ENCODE measurements at regions not wholly inside any gene's neighbourhood (a gene's known extent, or its start where the extent isn't known, plus 50 kb on each side); places are given as distances from the start of the nearest gene placed in this dataset.

- Mint-ChIP-seq H3K36me3 (ENCODE audit: low read depth) (no peaks in the 10 kb centered on the region; the same call in 1 of the 2 replicates), H3K9me3 (peaks cover 15% of the 10 kb centered on the region; the same call in 1 of the 2 replicates), H3K27me3 (ENCODE audit: insufficient read depth) (peaks cover 34% of the 10 kb centered on the region), H3K27ac (no peak overlapping the region), H3K4me1 (ENCODE audit: low read depth) (no peaks in the 10 kb centered on the region), H3K4me3 (no peak overlapping the region)
- no peak for DNase-seq
- TF ChIP-seq CTCF (IDR thresholded peaks at IDR 0.05) = no peak
Observed at GRCh38 chr6:3551716-3552511, 95.1 kb upstream of the SLC22A23 start.

DNA sequence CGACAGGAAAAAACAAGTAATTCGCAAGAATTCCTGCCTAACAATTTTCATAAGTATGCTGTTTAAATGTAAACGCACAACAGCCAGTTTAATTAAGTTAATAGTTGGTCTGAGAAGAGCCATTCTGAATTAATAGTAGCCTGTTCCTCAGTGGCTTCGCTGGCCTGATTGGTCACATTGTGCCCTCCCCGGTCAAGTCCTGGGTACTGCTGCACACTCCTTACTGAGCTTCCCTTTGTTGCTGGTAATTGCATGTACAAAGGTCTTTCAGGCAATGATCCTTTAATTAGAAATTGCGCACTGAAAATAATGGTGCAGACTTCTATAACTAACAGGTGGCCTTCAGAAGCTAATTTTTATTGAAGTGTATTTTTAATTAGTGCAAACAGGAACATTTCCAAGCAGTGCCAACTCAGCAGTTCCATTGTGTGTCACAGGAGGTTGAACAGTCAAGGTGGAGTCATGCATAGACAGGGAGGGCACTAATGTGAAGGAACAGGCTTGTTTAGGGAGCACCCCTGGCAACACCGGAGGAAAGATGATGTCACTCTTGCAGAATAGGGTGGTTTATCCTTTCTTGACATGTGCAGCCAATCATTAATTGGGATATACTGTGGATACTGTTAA lies 92.6 kb upstream of the SLC22A23 start:
- H3K36me3 Mint-ChIP-seq (ENCODE audit: low read depth) = no peaks in the 10 kb centered on the region; the same call in 1 of the 2 replicates

DNA sequence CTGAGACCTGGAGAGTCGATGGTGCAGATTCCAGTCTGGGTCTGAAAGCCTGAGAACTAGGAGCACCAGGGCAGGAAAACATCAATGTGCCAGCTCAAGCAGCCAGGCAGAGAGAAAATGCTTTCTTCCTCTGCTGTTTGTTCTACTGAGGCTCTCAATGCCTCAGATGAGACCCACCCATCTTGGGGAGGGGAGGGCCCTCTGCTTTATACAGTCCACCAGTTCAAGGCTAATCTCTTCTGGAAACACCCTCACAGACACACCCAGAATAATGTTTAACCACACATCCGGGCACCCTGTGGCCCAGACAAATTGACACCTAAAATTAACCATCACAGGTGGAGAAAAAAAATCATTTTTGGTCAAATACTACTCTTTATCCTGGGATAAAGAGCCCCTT lies 89.3 kb upstream of the SLC22A23 start:
- peaks cover 38% of the 10 kb centered on the region for H3K27me3 Mint-ChIP-seq (ENCODE audit: insufficient read depth)
- H3K4me1 Mint-ChIP-seq (ENCODE audit: low read depth) = no peaks in the 10 kb centered on the region
- no peak for TF ChIP-seq CTCF (IDR thresholded peaks at IDR 0.05)
- DNase-seq = no peak
- no peaks in the 10 kb centered on the region; the same call in 1 of the 2 replicates for H3K9me3 Mint-ChIP-seq
- H3K4me3 Mint-ChIP-seq = no peak overlapping the region
- H3K27ac Mint-ChIP-seq = no peak overlapping the region
- no peaks in the 10 kb centered on the region for H3K36me3 Mint-ChIP-seq (ENCODE audit: low read depth)

More for the DNA sequence above, 92.6 kb upstream of the SLC22A23 start:
- Mint-ChIP-seq H3K4me3 (no peak overlapping the region), H3K9me3 (peaks cover 15% of the 10 kb centered on the region; the same call in 1 of the 2 replicates), H3K27me3 (ENCODE audit: insufficient read depth) (peaks cover 37% of the 10 kb centered on the region), H3K27ac (no peak overlapping the region), H3K4me1 (ENCODE audit: low read depth) (no peaks in the 10 kb centered on the region)
- TF ChIP-seq CTCF (IDR thresholded peaks at IDR 0.05) = no peak
- DNase-seq = no peak

DNA sequence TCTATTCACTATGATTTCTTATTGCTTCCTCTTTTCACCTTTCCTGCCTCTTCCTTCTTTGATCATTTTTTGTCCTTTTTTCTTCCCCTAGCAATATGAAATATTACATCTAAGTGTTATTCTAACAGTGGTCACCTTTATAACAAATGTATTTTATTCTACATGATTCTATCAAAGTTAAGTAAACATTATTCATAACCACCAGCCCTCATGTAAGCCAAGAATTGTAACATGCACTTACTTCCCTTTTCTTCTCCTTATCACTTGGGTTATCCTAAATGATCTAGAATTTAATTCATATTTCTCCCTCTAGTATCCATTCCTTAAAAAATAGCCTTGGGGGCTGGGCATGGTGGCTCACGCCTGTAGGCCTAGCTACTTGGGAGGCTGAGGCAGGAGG lies 88.3 kb upstream of the SLC22A23 start:
- Mint-ChIP-seq H3K27ac (no peak overlapping the region), H3K27me3 (ENCODE audit: insufficient read depth) (peaks cover 39% of the 10 kb centered on the region), H3K4me1 (ENCODE audit: low read depth) (no peaks in the 10 kb centered on the region), H3K36me3 (ENCODE audit: low read depth) (no peaks in the 10 kb centered on the region), H3K4me3 (no peak overlapping the region), H3K9me3 (no peaks in the 10 kb centered on the region)
- DNase-seq = no peak
- TF ChIP-seq CTCF (IDR thresholded peaks at IDR 0.05) = no peak

GRCh38 chr6:3542032-3542640 lies 85.3 kb upstream of the SLC22A23 start:
- H3K36me3 Mint-ChIP-seq (ENCODE audit: low read depth) = no peaks in the 10 kb centered on the region
- no peaks in the 10 kb centered on the region for H3K9me3 Mint-ChIP-seq
- no peak overlapping the region for H3K4me3 Mint-ChIP-seq
- DNase-seq = no peak
- H3K4me1 Mint-ChIP-seq (ENCODE audit: low read depth) = no peaks in the 10 kb centered on the region
- no peak for TF ChIP-seq CTCF (IDR thresholded peaks at IDR 0.05)
- H3K27ac Mint-ChIP-seq = no peak overlapping the region
- H3K27me3 Mint-ChIP-seq (ENCODE audit: insufficient read depth) = peaks cover 42% of the 10 kb centered on the region
